Stimulated activated CD4-positive, alpha-beta T cell treated with anti-CD3 and anti-CD28 coated beads, Interleukin-1b, Interleukin-23, amount 100 ng/mL, for 24 hours (primary cell): ENCODE measurements at regions not wholly inside any gene's neighbourhood (a gene's known extent, or its start where the extent isn't known, plus 50 kb on each side); places are given as distances from the start of the nearest gene placed in this dataset.

Experiments used
- DNase-seq, 4 experiments: peaks; one replicate each; pipeline ENCODE4 v3.0.0-alpha.2; 2020; ENCODE audit warnings: low read depth in 4 of 4, low spot score in 1 of 4

- no peak for DNase-seq
These were observed 313.6 kb downstream of the TBC1D32 start for GRCh38 chr6:121020656-121021055.

GRCh38 chr6:121008553-121008952, 325.7 kb downstream of the TBC1D32 start:
- no peak for DNase-seq

GRCh38 chr6:121006024-121006423, 328.3 kb downstream of the TBC1D32 start:
- no peak for DNase-seq

- no peak for DNase-seq
These were observed 333.9 kb downstream of the TBC1D32 start for GRCh38 chr6:121000381-121000780.

DNA sequence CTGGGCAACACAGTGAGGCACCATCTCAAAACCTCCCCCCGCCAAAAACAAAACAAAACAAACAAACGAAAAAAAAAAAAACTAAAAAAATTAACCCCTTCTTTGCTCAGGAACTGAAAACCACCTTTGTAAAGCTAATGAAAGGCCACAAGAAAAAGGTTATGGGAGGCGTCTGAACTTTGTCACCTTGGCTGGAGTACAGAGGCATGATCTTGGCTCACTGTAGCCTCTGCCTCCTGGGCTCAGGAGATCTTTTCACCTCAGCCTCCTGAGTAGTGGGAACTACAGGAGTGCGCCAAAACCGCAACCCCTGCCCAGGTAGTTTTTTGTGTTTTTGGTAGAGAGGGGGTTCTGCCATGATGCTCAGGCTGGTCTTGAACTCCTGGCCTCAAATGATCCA, 337.9 kb downstream of the TBC1D32 start:
- no peak for DNase-seq

- no peak for DNase-seq
These were observed 339.7 kb downstream of the TBC1D32 start for GRCh38 chr6:120994573-120994967.

DNA sequence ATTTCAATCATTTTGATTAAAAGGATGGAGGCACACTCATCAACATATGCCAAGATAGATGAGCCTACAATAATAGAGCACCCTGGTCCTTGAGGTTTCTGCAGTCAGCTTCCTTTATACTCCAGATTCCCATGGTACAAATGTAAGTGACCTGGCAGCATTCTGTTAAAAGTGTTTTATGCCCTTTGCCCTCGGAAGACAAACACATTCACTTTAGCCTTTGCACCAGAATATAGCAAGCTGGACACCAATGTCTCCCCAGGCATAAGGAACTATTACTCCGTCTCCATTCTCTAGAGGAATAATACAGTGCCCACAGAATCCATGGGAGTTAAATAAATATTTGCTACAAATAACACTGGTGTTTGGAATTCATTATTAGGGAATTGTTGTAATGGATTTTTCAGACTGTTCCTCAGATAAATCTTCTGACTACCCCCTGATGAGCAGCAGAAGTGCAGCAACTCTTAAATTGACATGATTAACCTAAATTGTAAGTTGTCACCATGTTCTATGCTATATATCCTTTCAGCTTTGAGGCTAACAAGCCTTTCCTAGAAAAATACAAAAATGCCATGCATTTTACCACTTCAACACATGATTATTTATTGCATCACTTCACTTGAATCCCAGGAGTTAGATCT, 340.2 kb downstream of the TBC1D32 start:
- DNase-seq, result no peak

- DNase-seq, result no peak
These were observed 342.0 kb downstream of the TBC1D32 start for GRCh38 chr6:120992257-120992656.

DNA sequence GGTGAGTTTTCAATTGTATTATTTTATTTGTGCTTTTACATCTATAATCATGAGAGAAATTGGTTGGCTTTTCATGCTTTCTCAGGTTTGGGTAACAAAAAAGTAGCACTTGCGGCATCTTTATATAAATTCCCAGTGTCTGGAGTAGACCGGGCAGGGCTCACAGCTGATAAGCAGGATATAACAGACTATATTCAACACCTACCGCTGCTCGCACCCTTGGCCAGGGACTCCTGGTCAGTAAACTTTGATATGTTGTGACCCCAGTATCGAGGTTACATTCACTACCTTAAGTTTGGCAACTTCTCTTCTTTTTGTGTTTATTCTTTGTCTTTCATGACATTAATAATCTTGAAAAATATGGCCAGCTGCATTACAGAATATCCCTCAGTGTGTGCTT, 343.4 kb downstream of the TBC1D32 start:
- no peak for DNase-seq

DNA sequence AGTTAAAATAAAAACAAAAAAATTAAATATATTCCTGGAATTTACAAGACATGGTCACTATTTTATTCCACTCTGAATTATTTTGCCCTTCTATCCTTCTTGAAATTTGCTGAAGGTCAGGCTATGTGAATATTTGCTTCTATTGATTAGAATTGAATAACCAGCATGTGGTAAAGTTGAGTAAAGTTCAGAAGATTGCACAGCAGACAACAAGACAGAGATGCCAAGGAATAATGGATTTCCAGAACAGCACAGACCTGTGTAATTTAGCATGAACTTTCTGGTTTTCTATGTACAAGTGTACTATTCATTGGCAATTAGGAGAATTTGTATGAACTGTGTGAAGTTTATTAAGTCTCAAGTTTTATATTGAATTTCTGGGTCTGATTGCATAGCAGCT, 352.4 kb downstream of the TBC1D32 start:
- DNase-seq, result no peak

- DNase-seq, result no peak
These were observed 368.0 kb downstream of the TBC1D32 start for GRCh38 chr6:120966321-120966720.

GRCh38 chr6:120965814-120966213, 368.5 kb downstream of the TBC1D32 start:
- no peak for DNase-seq

DNA sequence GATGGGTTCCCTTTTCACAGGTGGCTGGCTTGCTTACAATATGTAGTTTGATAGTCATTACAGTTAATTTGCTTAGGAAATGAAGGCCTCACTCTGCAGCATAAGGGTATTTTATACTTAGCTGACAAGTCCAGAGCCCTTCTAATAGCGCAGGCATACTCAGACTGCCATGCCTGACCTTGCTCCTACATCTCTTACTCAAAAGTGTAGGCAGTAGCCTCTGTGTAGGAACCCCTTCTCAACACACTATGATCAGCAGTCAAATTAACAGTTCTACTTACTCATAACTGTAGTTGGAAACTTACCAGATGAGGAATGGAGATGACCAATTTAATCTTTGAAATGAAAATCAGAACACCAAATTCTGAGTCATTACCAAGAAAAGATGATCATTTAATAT, 373.5 kb downstream of the TBC1D32 start:
- no peak for DNase-seq

GRCh38 chr6:120954111-120954510, 380.2 kb downstream of the TBC1D32 start:
- DNase-seq, result no peak

DNA sequence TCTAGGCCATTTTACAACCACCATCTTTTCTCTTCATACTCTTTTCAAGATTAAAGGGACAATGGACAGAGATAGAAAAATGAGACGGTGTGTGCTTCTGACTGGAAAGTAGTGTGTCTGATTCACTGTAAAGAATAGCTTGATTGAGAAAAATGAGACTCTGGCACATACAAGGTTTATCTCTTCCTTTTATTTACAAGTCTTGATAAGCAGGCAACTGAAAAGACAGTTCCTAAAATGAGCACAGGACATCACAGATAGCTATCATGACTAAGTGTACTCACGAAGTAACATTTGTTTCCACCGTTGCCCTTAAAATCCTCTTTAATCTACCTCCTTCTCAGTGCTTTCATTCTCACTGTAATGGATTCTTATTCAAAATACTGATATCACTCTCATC, 383.0 kb downstream of the TBC1D32 start:
- DNase-seq, result no peak

GRCh38 chr6:120947111-120947510, 387.2 kb downstream of the TBC1D32 start:
- no peak for DNase-seq

- DNase-seq, result no peak
These were observed 388.2 kb downstream of the TBC1D32 start for GRCh38 chr6:120945905-120946594.

GRCh38 chr6:120938876-120939472, 395.3 kb downstream of the TBC1D32 start:
- DNase-seq, result no peak

DNA sequence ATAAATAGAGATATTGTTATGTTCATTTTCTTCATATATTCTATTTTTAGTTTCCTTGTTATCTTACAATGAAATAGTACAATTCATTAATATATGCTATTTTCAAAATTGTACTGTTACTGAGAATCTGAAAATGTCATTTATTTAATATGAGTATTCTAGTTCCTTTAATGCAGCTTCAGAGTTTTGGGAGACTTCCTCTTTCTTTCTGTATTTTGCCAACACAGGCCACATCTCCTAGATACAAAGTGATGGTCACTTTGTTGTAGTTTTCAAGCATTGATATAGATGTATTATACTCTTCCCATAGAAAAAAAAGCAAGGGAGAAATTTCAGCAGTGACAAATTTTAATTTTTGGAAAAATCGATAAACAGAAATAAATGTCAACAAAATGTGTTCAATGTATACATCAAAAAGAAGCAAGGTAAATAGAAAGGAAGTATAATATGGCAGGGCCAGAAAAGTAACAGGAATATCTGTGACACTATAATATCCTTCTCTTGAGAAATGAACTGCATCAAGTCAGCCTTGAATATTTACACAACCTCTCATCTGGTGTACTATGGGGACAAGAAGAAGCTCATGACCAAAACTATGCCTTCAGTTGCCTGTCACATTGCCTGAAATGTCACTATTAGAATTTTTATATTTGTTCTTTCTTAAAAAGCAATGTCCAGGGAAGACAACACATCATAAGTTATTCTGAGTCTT, 396.0 kb downstream of the TBC1D32 start:
- DNase-seq, result no peak

- DNase-seq, result no peak
These were observed 398.4 kb downstream of the TBC1D32 start for GRCh38 chr6:120935908-120936307.

- DNase-seq, result no peak
These were observed 399.3 kb downstream of the TBC1D32 start for GRCh38 chr6:120935016-120935415.
